ENCODE measurements at regions not wholly inside any gene's neighbourhood (a gene's known extent, or its start where the extent isn't known, plus 50 kb on each side); places are given as distances from the start of the nearest gene placed in this dataset.

DNA sequence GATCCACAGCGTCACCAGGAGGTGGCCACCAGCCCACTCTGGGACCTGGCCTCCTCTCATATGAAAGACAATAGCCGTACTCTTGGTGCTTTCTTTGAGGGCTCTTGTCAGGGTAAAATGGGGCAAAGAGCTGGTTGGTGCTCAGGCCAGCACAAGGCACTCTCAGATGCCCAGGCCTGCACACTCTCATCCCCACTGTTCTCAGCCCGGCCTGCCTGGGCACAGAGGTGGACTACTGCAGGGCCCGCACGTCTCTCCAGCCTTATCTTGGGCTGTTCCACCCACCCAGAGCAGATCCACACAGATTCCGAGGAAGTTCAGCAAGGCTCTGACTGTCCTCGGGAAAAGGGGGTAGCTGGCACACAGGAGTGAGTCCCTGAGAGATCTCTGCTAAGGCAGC is 122.8 kb upstream of the PRR20G start:
- TF ChIP-seq ELK1 (IDR thresholded peaks at IDR 0.05; ENCODE audit: low read depth, low read length) (no peak), SMC3 (IDR thresholded peaks at IDR 0.05) (no peak), ESRRA (IDR thresholded peaks at IDR 0.05; ENCODE audit: borderline replicate concordance, low read length) (no peak)
- TF ChIP-seq, protein P1, sequence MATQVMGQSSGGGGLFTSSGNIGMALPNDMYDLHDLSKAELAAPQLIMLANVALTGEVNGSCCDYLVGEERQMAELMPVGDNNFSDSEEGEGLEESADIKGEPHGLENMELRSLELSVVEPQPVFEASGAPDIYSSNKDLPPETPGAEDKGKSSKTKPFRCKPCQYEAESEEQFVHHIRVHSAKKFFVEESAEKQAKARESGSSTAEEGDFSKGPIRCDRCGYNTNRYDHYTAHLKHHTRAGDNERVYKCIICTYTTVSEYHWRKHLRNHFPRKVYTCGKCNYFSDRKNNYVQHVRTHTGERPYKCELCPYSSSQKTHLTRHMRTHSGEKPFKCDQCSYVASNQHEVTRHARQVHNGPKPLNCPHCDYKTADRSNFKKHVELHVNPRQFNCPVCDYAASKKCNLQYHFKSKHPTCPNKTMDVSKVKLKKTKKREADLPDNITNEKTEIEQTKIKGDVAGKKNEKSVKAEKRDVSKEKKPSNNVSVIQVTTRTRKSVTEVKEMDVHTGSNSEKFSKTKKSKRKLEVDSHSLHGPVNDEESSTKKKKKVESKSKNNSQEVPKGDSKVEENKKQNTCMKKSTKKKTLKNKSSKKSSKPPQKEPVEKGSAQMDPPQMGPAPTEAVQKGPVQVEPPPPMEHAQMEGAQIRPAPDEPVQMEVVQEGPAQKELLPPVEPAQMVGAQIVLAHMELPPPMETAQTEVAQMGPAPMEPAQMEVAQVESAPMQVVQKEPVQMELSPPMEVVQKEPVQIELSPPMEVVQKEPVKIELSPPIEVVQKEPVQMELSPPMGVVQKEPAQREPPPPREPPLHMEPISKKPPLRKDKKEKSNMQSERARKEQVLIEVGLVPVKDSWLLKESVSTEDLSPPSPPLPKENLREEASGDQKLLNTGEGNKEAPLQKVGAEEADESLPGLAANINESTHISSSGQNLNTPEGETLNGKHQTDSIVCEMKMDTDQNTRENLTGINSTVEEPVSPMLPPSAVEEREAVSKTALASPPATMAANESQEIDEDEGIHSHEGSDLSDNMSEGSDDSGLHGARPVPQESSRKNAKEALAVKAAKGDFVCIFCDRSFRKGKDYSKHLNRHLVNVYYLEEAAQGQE (IDR thresholded peaks at IDR 0.05): no peak
